ENCODE measurements at regions not wholly inside any gene's neighbourhood (a gene's known extent, or its start where the extent isn't known, plus 50 kb on each side); places are given as distances from the start of the nearest gene placed in this dataset.

DNA sequence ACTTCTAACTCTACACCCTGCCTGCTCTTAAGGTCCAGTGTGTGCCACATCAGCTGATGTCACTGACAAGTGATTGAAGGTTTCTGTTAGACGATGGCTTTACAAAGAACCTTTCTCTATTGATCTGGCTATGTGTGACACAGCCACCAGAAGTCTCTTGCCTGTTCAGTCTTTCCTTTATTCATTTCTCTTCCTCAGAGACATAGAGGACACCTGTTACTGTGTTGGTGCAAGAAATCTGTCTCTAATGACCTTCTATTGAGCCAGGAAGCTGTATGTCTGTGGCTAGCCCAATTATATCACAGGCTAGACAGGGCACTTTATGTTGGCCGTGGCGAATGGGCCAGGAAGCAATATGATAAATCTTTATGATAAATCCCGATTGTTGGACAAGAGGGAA, 173.3 kb upstream of the GAP43 start:
- H2AFZ ChIP-seq (ENCODE audit: control insufficient read depth, low read depth, low read length): no peak overlapping the region
- no peak for FAIRE-seq
- no peaks in the 10 kb centered on the region for H4K20me1 ChIP-seq (ENCODE audit: control insufficient read depth, insufficient read depth)
- no peak for ATAC-seq
- in situ Hi-C loops (cut with MboI) (no loop called here), intact Hi-C loops (cut with micrococcal nuclease; ENCODE audit: unreplicated experiment) (no loop called here)
- 10% methylated on average over 4 of the region's 4 CpGs for WGBS (ENCODE audit: insufficient coverage, insufficient replicate concordance, low lambda C conversion rate, missing lambda C conversion rate)
- CTCF ChIA-PET: no interaction called here
- no peaks in the 10 kb centered on the region for H3K36me3 ChIP-seq (ENCODE audit: control insufficient read depth in 2 of 2, insufficient read depth in 2 of 2, low read length in 1 of 2)
- no peaks in the 10 kb centered on the region for H3K79me2 ChIP-seq (ENCODE audit: control insufficient read depth, insufficient read depth, low read length)
- no peak for DNase-seq (ENCODE audit: low read depth, low spot score)
- no peaks in the 10 kb centered on the region for H3K4me1 ChIP-seq (ENCODE audit: control insufficient read depth, insufficient read depth, low read length)
- no peak overlapping the region for H3K9ac ChIP-seq (ENCODE audit: control insufficient read depth, insufficient read depth, low read length)
- POLR2A ChIA-PET: no interaction called here
- H3K27me3 ChIP-seq (replicated peaks in 1 of 2; ENCODE audit: control insufficient read depth in 2 of 2, insufficient read depth in 2 of 2, low read length in 1 of 2): no peaks in the 10 kb centered on the region
- no peak overlapping the region for H3K4me3 ChIP-seq
- RAD21 ChIA-PET (ENCODE audit: unreplicated experiment): no interaction called here
- no peak overlapping the region for H3K4me2 ChIP-seq (ENCODE audit: control insufficient read depth, insufficient read depth)
- TF ChIP-seq ZSCAN29 (IDR thresholded peaks at IDR 0.05): no peak
- TF ChIP-seq BRCA1 (IDR thresholded peaks at IDR 0.05; ENCODE audit: low read depth, low read length): no peak
- TF ChIP-seq, protein P1, sequence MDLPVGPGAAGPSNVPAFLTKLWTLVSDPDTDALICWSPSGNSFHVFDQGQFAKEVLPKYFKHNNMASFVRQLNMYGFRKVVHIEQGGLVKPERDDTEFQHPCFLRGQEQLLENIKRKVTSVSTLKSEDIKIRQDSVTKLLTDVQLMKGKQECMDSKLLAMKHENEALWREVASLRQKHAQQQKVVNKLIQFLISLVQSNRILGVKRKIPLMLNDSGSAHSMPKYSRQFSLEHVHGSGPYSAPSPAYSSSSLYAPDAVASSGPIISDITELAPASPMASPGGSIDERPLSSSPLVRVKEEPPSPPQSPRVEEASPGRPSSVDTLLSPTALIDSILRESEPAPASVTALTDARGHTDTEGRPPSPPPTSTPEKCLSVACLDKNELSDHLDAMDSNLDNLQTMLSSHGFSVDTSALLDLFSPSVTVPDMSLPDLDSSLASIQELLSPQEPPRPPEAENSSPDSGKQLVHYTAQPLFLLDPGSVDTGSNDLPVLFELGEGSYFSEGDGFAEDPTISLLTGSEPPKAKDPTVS (IDR thresholded peaks at IDR 0.05; ENCODE audit: low read depth, low read length): no peak
- TF ChIP-seq, protein P2, sequence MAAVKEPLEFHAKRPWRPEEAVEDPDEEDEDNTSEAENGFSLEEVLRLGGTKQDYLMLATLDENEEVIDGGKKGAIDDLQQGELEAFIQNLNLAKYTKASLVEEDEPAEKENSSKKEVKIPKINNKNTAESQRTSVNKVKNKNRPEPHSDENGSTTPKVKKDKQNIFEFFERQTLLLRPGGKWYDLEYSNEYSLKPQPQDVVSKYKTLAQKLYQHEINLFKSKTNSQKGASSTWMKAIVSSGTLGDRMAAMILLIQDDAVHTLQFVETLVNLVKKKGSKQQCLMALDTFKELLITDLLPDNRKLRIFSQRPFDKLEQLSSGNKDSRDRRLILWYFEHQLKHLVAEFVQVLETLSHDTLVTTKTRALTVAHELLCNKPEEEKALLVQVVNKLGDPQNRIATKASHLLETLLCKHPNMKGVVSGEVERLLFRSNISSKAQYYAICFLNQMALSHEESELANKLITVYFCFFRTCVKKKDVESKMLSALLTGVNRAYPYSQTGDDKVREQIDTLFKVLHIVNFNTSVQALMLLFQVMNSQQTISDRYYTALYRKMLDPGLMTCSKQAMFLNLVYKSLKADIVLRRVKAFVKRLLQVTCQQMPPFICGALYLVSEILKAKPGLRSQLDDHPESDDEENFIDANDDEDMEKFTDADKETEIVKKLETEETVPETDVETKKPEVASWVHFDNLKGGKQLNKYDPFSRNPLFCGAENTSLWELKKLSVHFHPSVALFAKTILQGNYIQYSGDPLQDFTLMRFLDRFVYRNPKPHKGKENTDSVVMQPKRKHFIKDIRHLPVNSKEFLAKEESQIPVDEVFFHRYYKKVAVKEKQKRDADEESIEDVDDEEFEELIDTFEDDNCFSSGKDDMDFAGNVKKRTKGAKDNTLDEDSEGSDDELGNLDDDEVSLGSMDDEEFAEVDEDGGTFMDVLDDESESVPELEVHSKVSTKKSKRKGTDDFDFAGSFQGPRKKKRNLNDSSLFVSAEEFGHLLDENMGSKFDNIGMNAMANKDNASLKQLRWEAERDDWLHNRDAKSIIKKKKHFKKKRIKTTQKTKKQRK (IDR thresholded peaks at IDR 0.05; ENCODE audit: low read depth, low read length): no peak
- TF ChIP-seq JUNB (IDR thresholded peaks at IDR 0.05): no peak
- no peak for TF ChIP-seq IKZF1 (conservative IDR thresholded peaks at IDR 0.05)
- no peak for TF ChIP-seq CBX3 (IDR thresholded peaks at IDR 0.05; ENCODE audit: borderline replicate concordance, low read depth)
- no peak for TF ChIP-seq ZZZ3 (IDR thresholded peaks at IDR 0.05; ENCODE audit: control insufficient read depth, insufficient read length, low read depth)
- no peak for TF ChIP-seq GABPA (IDR thresholded peaks at IDR 0.05; ENCODE audit: low read depth)
- no peak for TF ChIP-seq STAT3 (IDR thresholded peaks at IDR 0.05; ENCODE audit: low read depth, low read length)
- no peak for TF ChIP-seq FOXM1 (IDR thresholded peaks at IDR 0.05; ENCODE audit: low read depth, low read length)
- SMC1A ChIA-PET (ENCODE audit: uncharacterized antibody, unreplicated experiment): interaction anchor here (1.7 kb wide), 1 partner anchor 14 kb away, joined by 3 read pairs; no protein-coding TSS in a partner anchor
- H3K9me3 ChIP-seq (replicated peaks; ENCODE audit: control insufficient read depth, insufficient read depth, low read length): no peaks in the 10 kb centered on the region
- H3K27ac ChIP-seq (ENCODE audit: control insufficient read depth, insufficient read depth): no peak overlapping the region
- BruUV-seq (replicated peaks): no TSS peak
